CD4-positive, alpha-beta T cell treated with Interleukin-15 for 4 hours (primary cell): ENCODE measurements at regions not wholly inside any gene's neighbourhood (a gene's known extent, or its start where the extent isn't known, plus 50 kb on each side); places are given as distances from the start of the nearest gene placed in this dataset.
"Not testable (repeated sequence)": the region's sequence is repeated elsewhere in the genome, so short reads cannot be mapped to it uniquely, and the experiment has no call there.

ENCODE experiments used
- DNase-seq: peaks from one replicate; pipeline ENCODE4 v3.0.0-alpha.2; 2020; ENCODE audit warnings: low spot score

DNA sequence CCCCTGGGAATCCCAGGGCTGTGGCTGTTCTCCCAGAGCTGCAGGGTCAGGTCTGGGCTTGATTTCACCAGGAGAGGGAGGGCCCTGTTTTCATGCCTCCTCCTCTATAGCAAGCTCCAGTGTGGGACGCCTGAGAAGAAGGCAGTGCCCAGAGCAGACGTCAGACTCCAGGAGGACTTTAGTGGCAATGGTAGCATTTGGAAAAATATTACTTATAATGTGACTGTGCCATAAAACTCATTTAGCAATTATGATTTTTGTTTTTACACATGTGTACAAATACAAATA lies 830.2 kb downstream of the TMEM121 start:
- not testable (repeated sequence) for DNase-seq

DNA sequence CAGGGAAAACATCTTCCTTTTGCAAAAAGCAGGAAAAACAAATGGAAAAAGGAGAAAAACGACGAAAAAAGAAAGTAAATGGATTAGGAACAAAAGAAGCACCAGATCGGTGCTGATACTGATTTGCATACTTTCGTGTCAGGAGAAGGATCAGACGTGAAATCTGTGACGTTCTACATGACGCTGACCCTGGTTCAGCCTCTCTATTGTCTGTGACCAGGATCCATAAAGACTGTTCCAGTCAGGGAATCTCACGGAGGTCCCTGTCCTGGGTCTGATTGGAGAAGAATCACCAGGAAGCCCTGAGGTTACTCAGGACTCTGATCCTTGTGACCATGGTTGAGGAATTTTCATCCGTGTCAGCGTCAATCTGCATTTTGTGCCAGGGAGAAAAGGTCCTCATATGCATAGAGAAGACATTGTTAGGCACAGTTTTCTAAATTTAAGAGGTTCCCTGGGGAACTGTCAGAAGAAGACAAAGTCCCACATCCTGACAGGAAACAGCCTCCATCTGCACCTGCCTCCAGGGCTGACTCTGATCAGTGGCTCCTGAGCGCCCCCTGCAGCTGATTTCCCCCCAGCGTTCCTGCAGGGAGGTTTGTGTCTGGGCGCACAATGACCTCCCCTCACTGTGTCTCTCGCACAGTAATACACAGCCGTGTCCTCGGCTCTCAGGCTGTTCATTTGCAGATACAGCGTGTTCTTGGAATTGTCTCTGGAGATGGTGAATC lies 832.9 kb downstream of the TMEM121 start:
- peak; percentile 26 for DNase-seq

DNA sequence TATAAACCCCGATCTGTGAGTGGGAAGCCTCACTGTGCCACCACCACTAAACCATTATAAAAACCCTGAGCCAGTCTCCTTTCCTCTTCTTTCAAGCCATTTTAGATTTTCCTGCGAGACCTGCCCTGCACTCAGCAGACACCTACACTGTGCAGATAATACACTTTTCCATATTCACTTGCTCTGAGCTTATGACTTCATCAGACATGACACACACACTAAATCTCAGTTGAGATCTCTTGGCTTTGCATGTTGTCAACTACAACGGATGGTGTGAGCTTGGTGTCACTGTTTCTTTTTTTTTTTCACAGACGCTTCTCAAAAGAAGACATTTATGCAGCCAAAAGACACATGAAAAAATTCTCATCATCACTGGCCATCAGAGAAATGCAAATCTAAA lies 839.0 kb downstream of the TMEM121 start:
- DNase-seq, result not testable (repeated sequence)

DNA sequence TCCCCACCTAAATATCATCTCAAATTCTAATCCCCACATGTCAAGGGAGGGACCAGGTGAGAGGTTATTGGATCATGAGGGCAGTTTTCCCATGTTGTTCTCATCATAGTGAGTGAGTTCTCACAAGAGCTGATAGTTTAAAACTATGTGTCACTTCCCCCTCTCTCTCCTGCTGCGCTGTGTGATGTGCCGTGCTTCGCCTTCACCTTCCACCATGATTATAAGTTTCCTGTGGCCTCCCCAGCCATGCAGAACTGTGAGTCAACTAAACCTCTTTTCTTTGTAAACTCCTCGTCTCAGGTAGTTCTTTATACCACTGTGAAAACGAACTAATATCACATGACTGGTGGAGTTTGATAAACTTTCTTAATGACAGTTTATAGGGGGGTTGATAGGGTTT lies 839.5 kb downstream of the TMEM121 start:
- not testable (repeated sequence) for DNase-seq

DNA sequence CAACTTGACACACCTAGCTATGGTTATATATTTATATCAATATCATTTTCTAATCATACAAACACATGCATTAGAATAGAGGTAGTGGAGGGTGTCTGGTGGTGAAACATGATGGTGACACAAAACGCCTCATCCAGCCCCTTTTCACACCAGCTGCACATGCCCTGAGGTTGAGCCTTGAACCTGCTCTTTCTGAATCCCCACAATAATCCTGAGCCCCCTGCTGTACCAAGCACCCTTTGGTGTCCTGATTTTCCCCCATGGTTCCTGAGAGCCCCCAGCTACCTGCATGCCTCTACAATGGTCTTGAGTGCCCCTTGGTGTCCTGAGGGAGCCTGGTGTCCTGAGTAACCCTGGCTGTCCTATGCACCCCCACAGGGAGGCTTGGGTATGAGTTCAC lies 840.6 kb downstream of the TMEM121 start:
- DNase-seq, result not testable (repeated sequence)

DNA sequence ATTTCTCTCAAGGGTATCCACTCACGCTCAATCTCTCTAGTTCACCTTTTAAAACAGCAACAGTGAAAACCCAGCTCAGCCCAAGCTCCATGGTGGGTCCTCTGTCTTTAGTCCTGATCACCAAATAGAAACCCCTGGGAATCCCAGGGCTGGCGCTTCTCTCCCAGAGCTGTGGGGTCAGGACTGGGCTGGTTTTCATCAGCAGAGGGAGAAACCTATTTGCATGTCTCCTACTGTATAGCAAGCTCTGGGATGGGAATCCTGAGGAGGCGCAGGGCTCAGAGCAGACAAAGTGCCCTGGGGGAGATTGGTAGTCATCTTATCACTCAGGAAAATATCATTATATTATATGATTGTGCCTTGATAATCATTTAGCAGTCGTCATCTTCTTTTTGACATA lies 843.1 kb downstream of the TMEM121 start:
- not testable (repeated sequence) for DNase-seq

DNA sequence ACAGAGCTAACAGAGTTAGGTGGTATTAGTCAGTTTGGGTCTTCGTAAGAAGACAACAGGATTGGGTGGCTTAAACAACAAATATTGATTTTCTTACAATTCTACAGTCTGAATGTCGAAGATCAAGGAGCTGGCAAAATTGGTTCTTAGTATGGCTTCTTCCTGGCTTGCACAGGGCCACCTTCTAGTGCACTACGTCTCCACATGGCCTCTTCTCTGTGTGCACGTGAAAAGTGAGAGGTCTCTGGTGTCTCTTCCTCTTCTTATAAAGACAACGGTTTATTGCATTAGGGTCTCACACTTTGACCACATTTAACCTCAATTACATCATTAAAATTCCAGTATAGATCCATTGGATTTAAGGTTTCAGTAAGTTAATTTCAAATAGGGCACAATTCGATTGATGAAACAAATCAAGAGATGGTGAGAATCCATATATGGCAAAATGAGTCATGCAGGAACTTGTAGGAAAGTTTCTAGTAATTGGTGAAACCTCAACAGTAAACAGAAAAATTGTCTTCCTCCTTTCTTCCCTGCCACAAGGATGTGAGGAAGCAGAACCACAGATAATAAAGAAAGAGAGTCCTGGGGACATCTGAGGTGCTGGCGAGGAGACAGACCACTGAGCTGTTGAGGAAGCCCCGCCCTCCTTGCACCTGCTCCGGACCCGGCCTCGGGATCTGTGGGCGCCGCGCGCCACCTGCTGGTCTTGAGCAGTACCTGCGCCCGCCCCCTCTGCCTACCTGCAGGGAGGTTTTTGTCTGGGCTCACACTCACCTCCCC lies 846.7 kb downstream of the TMEM121 start:
- peak; percentile 84 for DNase-seq

DNA sequence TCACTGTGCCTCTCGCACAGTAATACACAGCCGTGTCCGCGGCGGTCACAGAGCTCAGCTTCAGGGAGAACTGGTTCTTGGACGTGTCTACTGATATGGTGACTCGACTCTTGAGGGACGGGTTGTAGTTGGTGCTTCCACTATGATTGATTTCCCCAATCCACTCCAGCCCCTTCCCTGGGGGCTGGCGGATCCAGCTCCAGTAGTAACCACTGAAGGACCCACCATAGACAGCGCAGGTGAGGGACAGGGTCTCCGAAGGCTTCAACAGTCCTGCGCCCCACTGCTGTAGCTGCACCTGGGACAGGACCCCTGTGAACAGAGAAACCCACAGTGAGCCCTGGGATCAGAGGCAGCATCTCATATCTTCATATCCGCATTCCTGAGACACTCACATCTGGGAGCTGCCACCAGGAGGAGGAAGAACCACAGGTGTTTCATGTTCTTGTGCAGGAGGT lies 847.3 kb downstream of the TMEM121 start:
- not testable (repeated sequence) for DNase-seq

DNA sequence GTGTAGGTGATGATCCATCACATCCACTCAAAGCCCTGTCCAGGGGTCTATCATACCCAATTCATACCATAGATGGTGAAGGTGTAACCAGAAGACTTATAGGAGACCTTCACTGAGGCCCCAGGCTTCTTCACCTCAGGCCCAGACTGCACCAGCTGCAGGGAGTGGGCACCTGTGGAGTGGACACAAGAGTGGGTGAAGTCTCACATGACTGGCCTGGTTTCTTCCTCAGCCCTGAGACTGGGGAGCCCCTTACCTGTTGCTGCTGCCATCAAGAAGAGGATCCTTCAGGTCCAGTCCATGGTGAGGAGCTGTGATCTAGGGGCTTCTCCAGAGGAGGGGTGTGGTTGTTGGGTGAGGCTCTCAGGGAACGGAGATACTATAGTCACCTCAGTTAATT lies 851.0 kb downstream of the TMEM121 start:
- no peak for DNase-seq

DNA sequence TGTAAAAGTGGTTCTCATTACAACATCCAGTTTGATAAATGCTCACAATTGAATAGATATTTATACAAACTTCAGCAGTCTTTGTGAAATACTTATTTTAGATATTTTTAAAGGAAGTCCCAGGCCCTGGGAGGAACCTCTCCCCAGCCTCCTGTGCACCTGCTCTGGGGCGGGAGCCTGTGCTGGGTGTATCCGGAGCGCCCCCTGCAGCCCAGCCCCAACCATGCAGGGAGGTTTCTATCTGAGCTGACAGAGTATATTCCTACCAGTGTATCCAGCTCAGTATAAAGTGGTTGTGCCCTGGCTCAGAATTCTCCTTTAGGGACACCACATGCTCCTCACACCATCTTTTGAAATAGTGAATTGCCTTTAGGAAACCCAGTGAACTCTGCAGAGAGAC lies 851.8 kb downstream of the TMEM121 start:
- peak; percentile 41 for DNase-seq

DNA sequence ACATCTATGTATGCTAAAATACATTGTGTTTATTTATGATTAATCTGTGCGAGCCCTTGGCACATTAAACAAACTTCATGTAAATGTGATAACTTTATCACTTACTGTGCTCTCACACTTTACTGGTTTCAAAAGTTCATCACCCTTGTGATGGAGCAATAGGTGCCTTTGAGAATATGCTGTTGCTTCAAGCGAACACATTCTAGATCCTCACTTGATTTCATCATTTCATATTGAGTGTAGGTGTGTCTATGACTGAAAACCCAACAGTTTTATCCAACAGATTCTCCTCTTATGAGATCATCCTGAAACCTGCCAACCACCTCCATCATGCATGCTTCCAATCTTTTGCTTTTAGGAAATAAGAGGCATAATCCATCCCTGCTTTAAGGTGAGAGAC lies 854.4 kb downstream of the TMEM121 start:
- no peak for DNase-seq

DNA sequence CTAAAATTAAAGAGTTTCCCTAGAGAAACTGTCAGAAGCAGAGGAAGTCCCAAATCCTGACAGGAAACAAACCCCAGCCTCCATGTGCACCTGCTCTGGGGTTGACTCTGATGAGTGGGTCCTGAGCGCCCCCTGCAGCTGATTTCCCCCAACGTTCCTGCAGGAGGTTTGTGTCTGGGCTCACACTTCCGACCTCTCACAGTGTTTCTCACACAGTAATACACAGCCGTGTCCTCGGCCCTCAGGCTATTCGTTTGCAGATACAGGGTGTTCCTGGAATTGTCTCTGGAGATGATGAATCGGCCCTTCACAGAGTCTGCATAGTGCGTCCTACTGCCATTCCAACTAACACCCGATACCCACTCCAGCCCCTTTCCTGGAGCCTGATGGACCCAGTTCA lies 862.8 kb downstream of the TMEM121 start:
- DNase-seq, result not testable (repeated sequence)

DNA sequence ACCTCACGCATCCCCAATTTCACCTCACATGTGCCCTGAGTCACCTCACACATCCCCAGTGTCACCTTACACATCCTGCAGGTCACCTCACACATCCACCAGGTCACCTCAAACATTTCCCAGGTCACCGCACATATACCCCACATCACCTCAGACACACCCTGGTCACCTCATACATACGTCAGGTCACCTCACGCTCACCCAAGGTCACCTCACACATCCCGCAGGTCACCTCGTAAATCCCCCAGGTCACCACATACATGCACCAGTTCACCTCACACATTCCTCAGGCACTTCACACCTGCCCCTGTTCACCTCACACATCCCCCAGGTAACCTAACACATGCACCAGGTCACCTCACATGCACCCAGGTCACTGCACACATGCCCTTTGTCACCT lies 864.0 kb downstream of the TMEM121 start:
- DNase-seq, result no peak

DNA sequence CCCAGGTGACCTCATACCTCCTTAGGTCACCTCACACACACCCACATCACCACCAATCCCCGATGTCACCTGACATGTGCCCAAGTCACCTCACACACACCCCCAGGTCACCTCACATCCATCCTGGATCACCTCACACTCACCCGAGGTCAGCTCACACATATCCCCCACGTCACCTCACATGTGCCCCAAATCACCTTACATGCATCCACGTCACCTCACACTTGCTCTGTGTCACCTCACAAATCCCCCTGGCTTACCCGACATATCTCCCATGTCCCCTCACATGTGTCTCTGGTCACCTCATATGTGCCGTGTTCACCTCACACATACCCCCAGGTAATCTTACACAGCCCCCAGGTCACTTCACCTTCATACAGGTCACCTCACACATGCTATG lies 864.6 kb downstream of the TMEM121 start:
- no peak for DNase-seq

DNA sequence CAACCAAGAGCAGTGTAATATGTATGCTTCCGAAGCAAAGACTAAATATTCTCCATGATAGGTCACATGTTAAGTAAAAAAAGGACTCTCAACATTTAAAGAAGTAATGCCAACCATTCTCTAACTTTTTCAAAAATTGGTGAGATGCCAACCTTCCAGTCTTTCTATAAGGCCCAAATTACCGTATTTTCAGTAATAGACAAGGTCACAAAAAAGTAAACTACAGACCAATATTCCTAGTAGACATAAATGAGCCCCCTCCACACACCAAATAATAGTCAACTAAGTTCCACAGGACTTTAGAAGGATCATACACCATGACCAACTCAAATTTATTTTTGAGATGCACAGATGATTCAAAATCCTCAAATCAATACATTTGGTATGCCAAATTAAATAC lies 867.4 kb downstream of the TMEM121 start:
- no peak for DNase-seq

DNA sequence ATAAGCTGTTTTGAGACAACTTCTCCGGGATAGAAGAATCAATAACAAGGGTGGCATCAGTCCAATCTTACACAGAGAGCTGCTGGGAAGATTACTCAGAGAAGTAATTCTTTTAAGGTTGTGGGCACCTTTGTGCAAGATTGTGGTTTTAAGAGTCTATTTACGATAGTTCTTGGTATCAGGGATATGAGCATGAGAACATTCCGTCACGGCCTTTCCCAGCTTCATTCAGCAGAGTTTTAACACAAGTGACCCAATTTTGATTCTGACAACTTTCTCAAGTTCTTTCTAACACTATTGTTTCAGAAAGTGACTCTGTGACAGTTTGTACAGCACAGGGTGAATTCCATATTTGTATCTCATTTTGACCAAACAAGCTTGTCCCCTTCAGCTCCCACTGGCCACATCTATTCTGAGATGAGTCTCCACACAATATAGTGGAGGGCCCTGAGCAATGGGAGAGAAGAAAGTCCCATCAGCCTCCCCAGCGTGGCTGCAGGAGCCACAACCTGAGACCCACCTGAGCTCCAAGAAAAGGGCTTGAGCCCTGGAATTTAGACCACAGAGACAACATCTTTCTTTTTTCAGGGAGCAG lies 869.2 kb downstream of the TMEM121 start:
- DNase-seq, result peak; percentile 57

DNA sequence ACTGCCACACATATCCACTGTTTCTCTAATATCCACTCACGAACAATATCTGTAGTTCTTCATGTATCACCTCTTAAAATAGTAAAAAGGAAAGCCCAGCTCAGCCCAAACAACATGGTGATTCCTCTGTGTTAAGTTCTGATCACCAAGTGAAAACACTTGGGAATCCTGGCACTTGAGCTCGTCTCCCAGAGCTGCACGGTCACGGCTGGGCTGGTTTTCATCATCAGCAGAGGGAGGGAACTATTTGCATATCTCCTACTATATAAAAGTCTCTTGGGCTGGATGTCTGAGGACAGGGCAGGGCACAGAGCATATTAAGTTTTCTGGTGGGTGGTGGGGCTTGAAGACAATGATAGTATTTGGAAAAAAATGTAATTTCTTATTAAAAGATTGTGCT lies 870.6 kb downstream of the TMEM121 start:
- DNase-seq, result no peak

DNA sequence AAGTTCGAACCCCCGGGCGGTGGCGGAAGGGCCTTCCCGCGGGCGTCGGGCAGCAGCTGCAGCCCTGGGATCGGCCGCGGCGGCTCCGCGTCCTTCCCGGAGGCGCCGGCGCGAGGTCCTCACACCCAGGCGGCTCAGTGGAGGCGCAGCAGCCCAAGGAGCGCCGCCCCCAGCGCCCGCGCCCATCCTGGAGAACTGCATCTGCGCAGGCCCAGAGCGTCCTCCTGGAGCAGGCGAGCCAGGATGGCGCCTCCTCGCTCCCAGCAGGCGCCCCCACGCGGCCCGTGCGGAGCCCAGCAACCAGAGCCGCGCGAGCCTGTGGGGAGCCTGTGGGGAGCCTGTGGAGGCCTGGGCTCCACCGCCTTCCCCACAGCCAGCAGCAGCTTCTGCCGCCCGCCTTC lies 872.5 kb downstream of the TMEM121 start:
- peak; percentile 51 for DNase-seq

DNA sequence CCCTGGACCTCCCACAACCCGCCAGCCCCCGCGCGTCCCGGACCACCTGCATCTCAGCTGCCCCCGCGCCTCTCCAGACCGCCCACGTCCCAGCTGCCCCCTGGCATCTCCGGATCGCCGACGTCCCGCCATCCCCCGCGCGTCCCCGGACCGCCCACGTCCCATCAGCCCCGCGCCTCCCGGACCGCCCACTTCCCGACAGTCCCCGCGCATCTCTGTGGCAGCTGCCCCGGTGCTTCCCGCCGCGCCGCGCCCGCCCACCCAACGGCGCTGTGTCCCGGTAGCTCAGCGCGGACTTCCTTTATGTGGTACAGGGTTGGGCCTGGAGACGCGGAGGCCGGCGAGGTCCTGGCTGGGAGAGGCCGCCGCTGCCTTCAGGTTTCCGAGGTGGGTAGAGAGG lies 874.9 kb downstream of the TMEM121 start:
- DNase-seq, result not testable (repeated sequence)

DNA sequence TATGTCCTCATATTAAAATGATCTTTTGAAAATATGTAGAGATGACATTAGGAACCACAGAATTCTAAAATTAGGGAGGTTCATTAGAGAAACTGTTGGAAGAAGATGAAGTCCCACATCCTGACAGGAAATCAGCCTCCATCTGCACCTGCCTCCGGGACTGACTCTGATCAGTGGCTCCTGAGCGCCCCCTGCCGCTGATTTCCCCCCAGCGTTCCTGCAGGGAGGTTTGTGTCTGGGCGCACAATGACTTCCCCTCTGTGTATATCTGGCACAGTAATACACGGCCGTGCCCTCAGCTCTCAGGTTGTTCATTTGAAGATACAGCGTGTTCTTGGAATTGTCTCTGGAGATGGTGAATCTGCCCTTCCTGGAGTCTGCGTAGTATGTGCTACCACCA lies 883.8 kb downstream of the TMEM121 start:
- peak; percentile 40 for DNase-seq

DNA sequence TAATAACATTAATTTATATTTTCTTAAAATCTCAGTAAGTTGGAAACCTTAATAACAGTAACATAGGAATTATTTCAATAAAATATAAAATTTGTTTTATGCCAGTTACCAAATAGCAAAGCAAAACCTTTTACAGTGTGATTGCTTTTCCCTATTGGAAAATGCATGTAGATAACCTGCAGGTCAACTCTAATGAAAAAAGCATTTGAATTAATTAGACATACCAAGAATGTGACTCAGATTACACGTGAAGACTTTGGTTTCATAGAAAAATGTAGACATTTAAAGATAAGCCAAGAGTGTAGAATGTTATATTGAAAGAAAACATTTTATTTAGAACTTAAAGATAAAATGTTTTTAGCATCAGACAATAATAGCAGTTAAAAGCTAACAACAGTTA lies 888.1 kb downstream of the TMEM121 start:
- no peak for DNase-seq

DNA sequence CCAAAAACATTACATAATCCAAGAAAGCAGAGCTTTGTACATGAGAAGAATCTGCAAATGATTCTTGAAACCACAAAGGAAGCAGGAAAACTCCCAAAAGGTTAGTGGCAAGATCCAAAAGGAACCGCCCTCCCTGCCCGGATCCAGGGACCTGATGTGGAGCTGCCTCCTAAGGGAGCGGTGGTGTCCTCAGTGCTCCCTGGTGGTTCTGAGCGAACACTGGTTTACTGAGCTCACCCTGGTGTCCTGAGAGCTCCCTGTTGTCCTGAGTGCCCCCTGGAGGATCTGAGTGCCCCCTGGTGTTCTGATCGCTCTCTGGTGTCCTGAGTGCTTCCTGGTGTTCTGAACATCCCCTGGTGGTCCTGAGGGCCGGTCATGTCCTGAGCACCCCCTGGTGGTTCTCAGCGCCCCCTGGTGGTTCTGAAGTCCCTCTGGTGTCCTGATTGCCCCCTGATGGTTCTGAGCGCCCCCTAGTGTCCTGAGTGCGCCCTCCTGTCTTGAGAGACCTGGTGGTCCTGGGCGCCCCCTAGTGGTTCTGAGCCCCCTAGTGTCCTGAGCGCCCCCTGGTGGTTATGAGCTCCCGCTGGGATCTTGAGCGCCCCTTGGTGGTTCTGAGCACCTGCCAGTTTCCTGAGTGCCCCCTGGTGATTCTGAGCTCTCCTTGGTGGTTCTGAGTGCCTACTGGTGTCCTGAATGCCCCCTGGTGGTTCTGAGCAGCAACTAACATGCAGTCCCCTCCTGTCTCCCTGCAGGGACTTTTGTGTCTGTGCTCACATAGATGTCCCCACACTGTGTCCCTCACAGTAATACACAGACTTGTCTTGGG lies 891.1 kb downstream of the TMEM121 start:
- DNase-seq, result peak; percentile 71
